HG03439 (cell line): ENCODE measurements at regions not wholly inside any gene's neighbourhood (a gene's known extent, or its start where the extent isn't known, plus 50 kb on each side); places are given as distances from the start of the nearest gene placed in this dataset.

Source experiments
- ATAC-seq: cut with Tn5 transposase; IDR thresholded peaks from one replicate; pipeline ENCODE4 v1.9.1; 2021; ENCODE audit warnings: mild to moderate bottlenecking, moderate library complexity; ENCODE audit not compliant: unreplicated experiment

DNA sequence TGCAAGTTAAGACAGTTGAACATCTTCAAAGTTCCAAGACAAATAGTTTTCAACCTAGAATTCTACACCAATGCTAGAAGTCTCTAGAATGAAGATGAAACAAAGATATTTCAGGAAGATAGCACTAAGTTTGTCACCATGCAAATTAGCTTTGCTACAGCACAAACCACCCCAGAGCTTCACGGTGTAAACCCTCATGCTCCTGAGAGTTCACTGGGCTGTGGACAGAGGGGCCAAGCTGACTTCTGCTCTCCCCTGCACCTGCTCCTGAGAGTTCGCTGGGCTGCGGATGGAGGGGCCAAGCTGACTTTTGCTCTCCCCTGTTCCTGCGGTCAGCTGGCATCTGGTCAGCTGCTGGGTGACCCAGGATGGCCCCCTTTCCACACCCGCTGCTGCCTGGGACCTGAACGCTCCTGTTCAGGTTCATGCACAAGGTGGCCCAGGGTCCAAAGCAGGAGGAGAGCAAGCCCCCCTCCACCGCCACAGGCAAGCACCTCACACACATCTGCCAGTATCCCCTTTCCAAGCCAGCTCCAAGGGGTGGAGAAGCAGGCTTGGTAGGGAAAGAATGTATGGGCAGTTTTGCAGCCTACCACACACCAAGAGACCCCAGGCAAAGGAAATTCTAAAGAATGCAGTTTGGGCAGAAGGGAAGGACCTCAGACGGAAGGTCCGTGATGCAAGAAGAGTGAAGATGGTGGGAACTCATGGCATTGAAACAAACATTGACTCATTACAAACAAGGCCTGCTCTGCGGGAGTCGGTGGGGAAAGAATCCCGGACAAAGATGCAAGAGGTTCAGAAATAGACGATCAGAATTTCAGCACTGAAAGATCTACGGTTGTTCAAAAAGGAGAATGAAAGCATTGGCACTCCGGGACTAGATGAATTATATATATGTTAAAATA lies 137.8 kb upstream of the PPP2R2D start:
- ATAC-seq: no peak

DNA sequence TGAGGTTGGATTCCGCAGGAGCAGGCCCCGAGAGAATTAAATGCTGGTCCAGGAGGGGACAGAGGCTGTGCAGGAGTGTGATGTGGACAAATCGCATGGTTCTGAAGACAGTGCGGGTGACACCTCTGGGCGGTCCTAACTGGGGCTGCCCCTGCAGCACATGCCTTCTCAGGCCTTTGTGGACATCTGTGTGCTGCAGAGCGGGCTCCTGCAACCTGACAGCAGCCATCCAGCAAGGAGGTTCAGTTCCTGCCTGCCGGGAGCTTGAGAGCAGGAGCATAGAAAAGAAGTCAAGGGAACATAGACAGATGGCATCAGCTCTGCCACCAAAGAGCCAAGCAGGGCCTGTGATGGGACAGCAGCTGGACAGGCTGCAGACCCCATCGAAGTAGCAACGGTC lies 135.9 kb upstream of the PPP2R2D start:
- ATAC-seq: no peak

DNA sequence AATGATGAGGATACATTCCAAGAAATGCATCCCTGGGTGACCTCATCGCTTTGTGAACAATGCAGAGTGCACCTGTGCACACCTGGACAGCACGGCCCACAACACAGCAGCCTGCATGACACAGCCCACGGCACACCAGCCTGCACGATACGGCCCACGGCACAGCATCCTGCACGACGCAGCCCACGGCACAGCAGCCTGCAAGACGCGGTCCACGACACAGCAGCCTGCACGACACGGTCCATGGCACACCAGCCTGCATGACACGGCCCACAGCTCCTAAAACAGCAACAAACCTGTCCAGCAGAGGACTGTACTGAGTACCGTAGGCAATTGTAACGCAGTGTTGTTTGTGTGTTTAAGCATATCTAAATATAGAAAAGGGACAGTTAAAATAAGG lies 134.7 kb upstream of the PPP2R2D start:
- ATAC-seq: no peak

- ATAC-seq: no peak
Measured at GRCh38 chr10:131767716-131768115, 133.1 kb upstream of the PPP2R2D start.

DNA sequence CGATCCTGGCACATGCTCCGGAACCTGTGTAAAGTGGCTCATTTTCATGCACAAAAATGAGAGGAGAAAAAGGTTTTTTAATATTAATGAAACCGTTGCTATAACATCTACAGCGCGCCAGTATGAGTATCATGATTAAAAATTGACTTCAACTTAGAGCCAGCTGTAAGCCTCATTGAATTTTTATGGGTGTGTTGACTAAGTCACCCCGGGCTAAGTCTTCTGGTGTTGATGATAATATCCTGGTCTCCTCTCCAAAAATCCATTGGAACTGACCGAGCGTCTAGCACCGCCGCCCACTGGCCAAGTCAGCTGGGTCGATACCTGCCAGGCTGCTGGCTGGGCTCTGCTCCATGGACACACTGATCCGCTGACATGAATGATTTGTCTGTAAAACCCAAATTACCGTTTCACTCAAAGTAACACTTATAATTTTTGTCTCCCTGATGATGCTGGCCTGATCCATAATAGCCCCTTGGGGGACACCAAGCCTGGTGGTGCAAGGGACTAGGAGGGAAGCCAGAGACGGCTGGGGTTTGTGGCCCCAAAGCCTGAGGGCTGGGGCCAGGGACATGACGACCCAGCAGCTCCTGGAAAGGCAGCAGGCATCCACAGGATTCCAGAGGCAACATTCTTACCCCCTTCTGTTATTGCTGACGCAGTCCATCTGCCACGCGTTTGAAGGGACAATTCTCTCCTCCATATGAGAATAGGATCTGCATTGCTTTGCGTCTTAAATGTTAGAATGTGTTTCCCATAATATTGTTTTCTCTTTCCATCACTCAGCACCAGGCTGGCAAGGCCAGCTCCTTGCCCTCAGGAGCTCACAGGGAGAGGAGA lies 131.0 kb upstream of the PPP2R2D start:
- ATAC-seq: no peak

GRCh38 chr10:131770946-131771633 lies 129.7 kb upstream of the PPP2R2D start:
- ATAC-seq: no peak

DNA sequence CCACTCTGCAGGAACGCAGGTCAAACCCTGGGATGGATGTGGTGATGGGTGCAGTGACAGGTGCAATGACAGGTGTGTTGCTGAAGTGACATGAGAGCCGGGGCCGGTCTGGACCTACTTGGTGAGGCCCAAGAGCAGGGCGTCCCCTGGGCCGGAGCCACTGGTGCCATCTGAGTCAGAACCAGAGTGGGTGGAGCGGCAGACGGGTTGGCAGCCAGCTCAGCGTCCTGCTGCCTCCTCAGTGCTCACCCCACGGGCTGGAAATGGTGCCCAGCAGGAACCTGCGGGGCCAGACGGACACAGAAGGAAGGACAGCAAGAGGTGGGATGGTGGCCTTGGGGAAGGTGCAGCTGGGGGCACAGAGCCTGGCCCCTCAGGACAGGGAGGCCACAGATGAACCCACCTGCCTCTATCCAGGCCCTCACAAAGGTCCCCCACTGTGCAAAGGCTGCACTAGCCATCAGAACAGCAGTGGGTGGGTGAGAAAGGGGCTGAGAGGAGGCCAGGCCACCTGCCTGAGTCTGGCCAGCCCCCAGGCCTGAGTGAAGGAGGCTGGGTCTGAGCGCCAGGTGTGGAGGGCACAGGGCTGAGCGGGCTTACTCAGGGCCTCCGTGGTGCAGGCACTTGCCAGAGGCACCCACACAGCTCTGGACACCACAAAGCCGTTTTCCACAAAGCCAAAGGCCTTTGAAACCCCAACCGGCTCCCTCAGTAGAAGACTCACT lies 129.0 kb upstream of the PPP2R2D start:
- ATAC-seq: no peak

DNA sequence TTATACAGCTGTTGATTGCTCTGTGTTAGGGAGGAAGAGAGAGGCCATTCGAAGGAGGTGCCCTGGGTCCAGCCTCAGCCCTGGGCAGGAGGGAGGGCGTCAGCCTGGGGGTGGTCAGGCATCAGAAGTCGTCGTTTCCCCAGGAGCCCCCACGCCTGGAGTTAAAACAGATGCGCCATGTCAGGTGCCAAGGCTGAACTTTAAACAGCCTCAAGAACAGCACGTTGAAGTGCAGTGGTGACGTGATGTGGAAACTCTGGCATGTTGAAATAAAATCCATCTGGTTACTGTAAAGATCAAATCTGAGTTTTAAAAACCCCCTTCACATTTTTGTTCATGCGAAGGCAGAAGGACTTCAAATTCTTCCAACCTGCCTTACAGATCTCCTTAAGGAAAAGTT lies 128.4 kb upstream of the PPP2R2D start:
- ATAC-seq: no peak

DNA sequence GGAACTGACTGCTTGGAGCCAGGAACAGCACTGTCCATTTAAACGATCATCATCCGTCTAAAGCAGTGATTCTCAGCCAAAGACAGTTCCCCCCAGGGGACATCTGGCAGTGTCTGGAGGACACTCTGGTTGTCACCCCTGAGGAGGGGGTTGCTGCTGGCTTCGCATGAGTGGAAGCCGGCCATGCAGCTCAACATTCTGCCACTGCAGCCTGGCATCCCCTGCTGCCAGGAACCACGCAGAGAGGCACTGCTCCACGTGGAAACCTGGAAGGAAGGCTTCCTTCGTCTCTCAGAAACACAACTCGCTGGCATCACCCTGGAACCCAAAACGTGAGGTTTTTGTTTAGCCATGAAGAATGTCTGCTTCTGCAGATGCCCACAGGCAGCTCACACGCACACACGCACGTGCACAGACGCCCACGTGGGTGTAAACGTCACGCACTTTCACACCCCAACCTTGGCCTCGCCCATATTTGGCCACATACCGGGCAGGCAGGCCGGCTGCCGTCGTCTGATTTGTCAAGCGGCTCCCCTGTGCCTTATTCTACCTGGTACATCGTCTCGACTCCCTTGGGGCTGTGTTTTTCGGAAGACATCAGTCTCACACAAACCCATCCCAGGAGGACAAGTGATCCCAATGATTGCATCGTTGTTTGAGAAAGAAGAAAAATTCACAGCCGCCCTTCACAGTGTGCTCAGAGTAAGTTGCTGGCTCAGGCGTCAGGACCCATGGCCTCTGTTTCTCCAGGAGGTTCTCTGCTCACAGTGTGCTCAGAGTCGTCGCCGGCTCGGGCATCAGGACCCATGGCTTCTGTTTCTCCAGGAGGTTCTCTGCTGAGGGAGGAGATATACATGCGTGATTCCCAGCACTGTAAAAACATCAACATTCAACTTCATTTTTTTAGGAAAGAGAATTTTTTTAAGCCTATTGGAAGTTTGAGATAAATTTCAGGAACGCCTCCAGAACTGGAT lies 127.2 kb upstream of the PPP2R2D start:
- no peak for ATAC-seq

DNA sequence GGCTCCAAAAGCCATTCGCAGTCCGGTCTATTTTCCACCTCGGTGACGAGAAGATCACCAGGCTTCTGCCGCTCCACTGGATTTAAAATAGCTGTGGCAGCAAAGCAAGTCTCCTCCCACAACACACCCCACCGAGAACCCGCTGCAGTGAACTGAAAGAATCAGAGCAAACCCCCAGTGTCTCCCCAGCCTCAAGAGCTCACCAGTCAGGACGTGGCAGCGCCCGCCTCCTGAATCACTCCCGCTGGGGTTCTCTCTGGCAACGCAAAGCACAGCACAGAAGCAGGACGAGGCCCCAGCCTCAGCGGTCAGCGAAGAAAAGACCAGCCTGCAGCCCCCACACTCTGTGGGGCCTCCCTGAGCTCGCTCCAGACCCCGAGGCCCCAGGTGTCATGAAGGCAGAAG lies 126.1 kb upstream of the PPP2R2D start:
- ATAC-seq: no peak

DNA sequence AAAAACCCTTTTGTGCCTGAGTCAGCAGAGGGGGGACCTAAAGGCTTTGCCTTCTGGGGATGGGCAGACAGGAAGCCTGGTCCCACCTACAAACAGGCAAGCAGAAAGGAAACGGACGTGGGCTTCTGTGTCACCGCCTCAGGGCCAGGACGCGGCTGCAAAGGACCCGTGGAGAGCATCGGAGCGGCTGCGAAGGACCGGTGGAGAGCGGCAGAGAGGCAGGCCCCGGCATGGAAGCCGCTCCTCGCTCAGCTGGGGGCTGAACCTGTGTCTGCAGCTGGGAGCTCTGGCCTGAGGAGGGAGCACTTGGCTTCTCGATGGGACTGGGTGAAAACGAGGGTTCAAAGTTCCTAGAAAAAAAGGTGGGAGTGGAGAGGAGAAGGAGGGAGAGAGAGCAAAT lies 125.4 kb upstream of the PPP2R2D start:
- ATAC-seq: no peak

DNA sequence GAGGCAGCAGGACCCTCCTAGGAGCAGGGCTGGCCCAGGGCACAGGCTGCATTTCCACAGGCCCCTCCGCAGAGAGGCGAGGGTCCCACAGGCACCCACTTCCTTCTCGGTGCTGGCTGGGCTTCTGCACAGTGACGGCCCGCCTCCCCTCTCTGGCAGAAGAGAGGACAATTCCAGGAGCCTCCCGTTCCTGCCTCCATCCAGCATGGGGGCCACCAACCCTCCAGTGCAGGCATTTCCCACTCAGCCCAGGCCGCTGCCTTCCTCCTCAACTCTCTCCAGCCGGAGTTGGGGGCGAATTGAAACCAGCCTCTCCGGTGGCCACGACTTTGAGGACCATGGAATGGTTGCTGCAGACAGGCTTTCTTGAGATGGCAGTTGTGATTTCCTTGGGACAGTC lies 125.0 kb upstream of the PPP2R2D start:
- no peak for ATAC-seq

GRCh38 chr10:131776496-131776895 lies 124.3 kb upstream of the PPP2R2D start:
- no peak for ATAC-seq

DNA sequence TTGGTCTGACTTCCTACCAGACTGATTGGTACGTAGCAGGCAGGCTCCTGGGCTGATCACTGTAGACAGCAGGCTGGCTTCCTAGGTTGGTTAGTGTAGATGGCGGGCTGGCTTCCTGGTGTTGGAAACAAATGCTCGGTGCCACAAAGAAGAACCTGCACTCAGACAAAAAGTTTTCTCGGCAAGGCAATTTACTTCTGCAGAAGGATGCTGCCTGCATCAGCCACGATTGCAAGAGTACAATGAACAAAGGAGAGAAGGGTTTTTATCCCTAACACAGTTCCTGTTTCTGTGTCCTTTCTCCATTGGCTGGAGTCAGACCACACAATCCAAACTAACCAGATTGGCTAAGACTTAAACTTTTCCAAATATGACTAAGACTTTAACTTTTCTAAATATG lies 123.6 kb upstream of the PPP2R2D start:
- no peak for ATAC-seq

DNA sequence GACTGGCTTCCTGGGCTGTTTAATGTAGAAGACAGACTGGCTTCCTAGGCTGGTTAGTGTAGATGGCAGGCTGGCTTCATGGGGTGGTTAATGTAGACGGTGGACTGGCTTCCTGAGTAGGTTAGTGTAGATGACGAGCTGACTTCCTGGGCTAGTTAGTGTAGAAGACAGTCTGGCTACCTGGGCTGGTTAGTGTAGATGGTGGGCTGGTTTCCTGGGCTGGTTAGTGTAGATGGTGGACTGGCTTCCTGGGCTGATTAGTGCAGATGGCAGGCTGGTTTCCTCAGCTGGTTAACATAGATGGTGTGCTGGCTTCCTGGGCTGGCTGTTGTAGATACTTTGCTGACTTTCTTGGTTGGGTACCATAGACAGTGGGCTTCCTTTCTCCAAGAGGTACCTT lies 122.9 kb upstream of the PPP2R2D start:
- ATAC-seq: no peak

DNA sequence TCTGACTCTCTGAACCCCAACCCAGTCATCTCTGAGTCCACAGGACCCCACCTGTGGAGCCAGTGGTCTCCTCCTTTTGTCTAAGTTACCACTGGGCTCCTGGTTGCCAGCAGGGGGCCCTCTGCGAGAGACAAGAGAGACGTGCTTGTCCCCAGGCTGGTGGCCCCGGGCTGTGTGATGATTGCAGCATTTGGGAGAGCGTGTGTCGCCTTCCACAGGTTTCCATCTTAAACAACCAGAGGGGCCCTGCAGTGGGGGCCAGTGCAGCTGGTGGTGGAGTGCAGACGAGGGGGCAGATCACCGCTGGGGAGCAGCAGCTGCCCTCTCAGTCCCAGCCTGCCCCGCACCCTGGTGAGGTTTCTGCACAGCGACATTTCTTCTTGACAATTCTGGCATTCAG lies 122.4 kb upstream of the PPP2R2D start:
- ATAC-seq: no peak

- no peak for ATAC-seq
Measured at GRCh38 chr10:131778842-131779241, 122.0 kb upstream of the PPP2R2D start.

GRCh38 chr10:131779661-131780394 lies 121.0 kb upstream of the PPP2R2D start:
- ATAC-seq: no peak

DNA sequence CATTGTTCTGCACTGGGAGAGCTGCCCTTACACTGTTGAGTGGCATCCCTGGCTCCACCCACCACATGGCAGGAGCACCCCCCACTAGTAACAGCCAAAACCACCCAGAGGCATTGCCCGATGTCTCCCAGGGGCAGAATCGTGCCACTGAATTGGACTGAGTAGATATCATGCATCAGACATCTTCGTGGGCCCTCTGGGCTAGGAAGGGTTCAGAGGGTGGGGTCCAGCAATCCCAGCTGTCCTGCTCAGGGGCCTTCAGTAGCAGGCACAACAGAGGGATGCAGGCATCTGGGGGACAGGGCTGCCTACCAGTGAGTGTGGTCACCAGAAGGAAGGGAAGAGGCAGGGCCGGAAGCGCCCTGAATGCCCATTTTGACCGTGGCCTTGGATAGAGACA lies 119.7 kb upstream of the PPP2R2D start:
- ATAC-seq: no peak
